Astrocyte (in vitro differentiated cells and primary cell): ENCODE measurements at regions not wholly inside any gene's neighbourhood (a gene's known extent, or its start where the extent isn't known, plus 50 kb on each side); places are given as distances from the start of the nearest gene placed in this dataset.

Source experiments
- DNase-seq: peaks from one replicate; pipeline ENCODE4 v3.0.0-alpha.2; 2010; ENCODE audit warnings: low read depth
- FAIRE-seq: peaks from 2 replicates; lab custom pipeline; 2011; peaks lifted over from hg19 to GRCh38; lab: Jason Lieb, UNC
- H2AFZ ChIP-seq: 2 replicates; pipeline ENCODE4 v1.6.0; 2012; ENCODE audit warnings: low read depth, low read length, inconsistent platforms
- H3K27ac ChIP-seq: 2 replicates; pipeline ENCODE4 v1.5.1; 2011; ENCODE audit warnings: low read depth, low read length, inconsistent platforms
- H3K27me3 ChIP-seq: 2 replicates; pipeline ENCODE4 v1.6.0; 2011; ENCODE audit warnings: low read length, inconsistent platforms; ENCODE audit not compliant: insufficient read depth
- H3K36me3 ChIP-seq: 2 replicates; pipeline ENCODE4 v1.5.1; 2011; ENCODE audit warnings: low read length, inconsistent platforms; ENCODE audit not compliant: insufficient read depth
- H3K4me1 ChIP-seq: 2 replicates; pipeline ENCODE4 v1.5.1; 2011; ENCODE audit warnings: low read length, inconsistent platforms; ENCODE audit not compliant: insufficient read depth
- H3K4me2 ChIP-seq: 2 replicates; pipeline ENCODE4 v1.6.0; 2012; ENCODE audit warnings: low read length, inconsistent platforms
- H3K4me3 ChIP-seq: 2 replicates; pipeline ENCODE4 v1.5.1; 2011; ENCODE audit warnings: low read depth, mild to moderate bottlenecking, low read length, inconsistent platforms; ENCODE audit not compliant: insufficient read depth
- H3K79me2 ChIP-seq: 2 replicates; pipeline ENCODE4 v1.6.0; 2012; ENCODE audit warnings: mild to moderate bottlenecking, low read length, inconsistent platforms; ENCODE audit not compliant: insufficient read depth
- H3K9ac ChIP-seq: 2 replicates; pipeline ENCODE4 v1.6.0; 2012; ENCODE audit warnings: mild to moderate bottlenecking, low read length, inconsistent platforms
- H3K9me3 ChIP-seq: 2 replicates; pipeline ENCODE4 v1.5.1; 2012; ENCODE audit warnings: low read depth, mild to moderate bottlenecking, low read length, inconsistent platforms; ENCODE audit not compliant: insufficient read depth
- H4K20me1 ChIP-seq: 2 replicates; pipeline ENCODE4 v1.6.0; 2012; ENCODE audit warnings: low read length, inconsistent platforms; ENCODE audit not compliant: insufficient read depth
- H3K27ac Mint-ChIP-seq: one replicate; pipeline ENCODE4 v1.8.0; 2021; ENCODE audit warnings: mild to moderate bottlenecking, mixed read lengths; ENCODE audit not compliant: unreplicated experiment
- H3K27me3 Mint-ChIP-seq: one replicate; pipeline ENCODE4 v1.8.0; 2021; ENCODE audit warnings: low read depth, mixed read lengths; ENCODE audit not compliant: unreplicated experiment
- H3K36me3 Mint-ChIP-seq: one replicate; pipeline ENCODE4 v1.8.0; 2021; ENCODE audit warnings: low read depth, mixed read lengths; ENCODE audit not compliant: unreplicated experiment
- H3K4me1 Mint-ChIP-seq: one replicate; pipeline ENCODE4 v1.8.0; 2021; ENCODE audit warnings: low read depth, mixed read lengths; ENCODE audit not compliant: unreplicated experiment
- H3K4me3 Mint-ChIP-seq: one replicate; pipeline ENCODE4 v1.8.0; 2021; ENCODE audit warnings: mild to moderate bottlenecking, moderate library complexity, mixed read lengths; ENCODE audit not compliant: unreplicated experiment
- H3K9me3 Mint-ChIP-seq: one replicate; pipeline ENCODE4 v1.8.0; 2021; ENCODE audit warnings: mild to moderate bottlenecking, mixed read lengths; ENCODE audit not compliant: unreplicated experiment
- EZH2 ChIP-seq: IDR thresholded peaks from 2 replicates; pipeline ENCODE4 v1.6.1; 2012; ENCODE audit warnings: mild to moderate bottlenecking, low read length, inconsistent platforms; ENCODE audit not compliant: insufficient read depth
- TF ChIP-seq, protein P1 (sequence below): IDR thresholded peaks from 2 replicates; pipeline ENCODE4 v1.5.1; 2011; ENCODE audit warnings: low read depth, mild to moderate bottlenecking, inconsistent platforms, low read length, moderate library complexity; ENCODE audit not compliant: insufficient read depth

DNA sequence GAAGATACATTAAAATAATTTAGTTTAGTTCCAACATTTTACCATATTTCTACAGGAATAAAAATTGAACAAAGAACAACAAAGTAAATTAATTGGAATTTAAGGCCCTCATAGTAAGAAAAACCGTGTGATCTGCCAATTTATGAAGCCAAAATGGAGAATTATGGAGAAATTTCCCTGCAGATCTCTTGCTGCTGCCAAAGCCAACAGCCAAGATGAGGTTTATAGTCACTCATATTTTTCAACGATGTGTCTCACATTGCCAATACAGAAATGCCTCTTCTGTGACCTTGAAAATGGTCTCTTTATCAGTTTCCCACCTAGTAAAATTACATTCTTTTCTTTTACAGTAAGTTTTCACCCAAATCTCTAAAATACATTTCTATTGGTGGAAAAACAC lies 317.2 kb upstream of the FIGN start:
- H3K4me1 Mint-ChIP-seq = no peaks in the 10 kb centered on the region
- FAIRE-seq (no peak), DNase-seq (no peak)
- Histone ChIP-seq H3K27me3 (no peaks in the 10 kb centered on the region), H3K9me3 (no peaks in the 10 kb centered on the region), H3K9ac (no peak overlapping the region), H3K36me3 (no peaks in the 10 kb centered on the region), H3K27ac (no peak overlapping the region), H3K4me1 (no peaks in the 10 kb centered on the region), H3K79me2 (no peaks in the 10 kb centered on the region), H2AFZ (no peak overlapping the region), H3K4me2 (no peak overlapping the region), H4K20me1 (no peaks in the 10 kb centered on the region), H3K4me3 (no peak overlapping the region)
- no peak for TF ChIP-seq EZH2
- TF ChIP-seq, protein P1, sequence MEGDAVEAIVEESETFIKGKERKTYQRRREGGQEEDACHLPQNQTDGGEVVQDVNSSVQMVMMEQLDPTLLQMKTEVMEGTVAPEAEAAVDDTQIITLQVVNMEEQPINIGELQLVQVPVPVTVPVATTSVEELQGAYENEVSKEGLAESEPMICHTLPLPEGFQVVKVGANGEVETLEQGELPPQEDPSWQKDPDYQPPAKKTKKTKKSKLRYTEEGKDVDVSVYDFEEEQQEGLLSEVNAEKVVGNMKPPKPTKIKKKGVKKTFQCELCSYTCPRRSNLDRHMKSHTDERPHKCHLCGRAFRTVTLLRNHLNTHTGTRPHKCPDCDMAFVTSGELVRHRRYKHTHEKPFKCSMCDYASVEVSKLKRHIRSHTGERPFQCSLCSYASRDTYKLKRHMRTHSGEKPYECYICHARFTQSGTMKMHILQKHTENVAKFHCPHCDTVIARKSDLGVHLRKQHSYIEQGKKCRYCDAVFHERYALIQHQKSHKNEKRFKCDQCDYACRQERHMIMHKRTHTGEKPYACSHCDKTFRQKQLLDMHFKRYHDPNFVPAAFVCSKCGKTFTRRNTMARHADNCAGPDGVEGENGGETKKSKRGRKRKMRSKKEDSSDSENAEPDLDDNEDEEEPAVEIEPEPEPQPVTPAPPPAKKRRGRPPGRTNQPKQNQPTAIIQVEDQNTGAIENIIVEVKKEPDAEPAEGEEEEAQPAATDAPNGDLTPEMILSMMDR = no peak
- no peak overlapping the region for H3K4me3 Mint-ChIP-seq
- H3K27ac Mint-ChIP-seq = no peak overlapping the region
- H3K9me3 Mint-ChIP-seq = no peaks in the 10 kb centered on the region
- no peaks in the 10 kb centered on the region for H3K27me3 Mint-ChIP-seq
- no peaks in the 10 kb centered on the region for H3K36me3 Mint-ChIP-seq

DNA sequence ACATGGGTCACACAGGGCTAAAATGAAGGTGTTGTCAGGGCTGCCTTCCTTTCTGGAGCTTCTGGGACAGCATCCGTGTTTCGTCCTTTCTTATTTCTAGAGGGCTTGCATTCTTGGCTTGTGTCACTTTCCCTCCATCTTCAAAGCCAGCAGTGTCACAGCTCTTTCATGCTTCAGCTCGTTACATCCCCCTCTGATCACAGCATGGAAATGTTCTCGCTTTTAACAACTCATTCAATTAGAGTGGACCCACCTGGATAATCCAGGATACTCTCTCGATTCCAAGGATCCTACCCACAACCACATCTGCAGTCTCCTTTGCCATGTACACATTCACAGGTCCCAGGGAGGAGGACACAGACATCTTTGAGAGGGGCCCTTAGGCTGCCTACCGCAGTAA lies 316.2 kb upstream of the FIGN start:
- Histone ChIP-seq H3K4me2 (no peak overlapping the region), H3K9me3 (no peaks in the 10 kb centered on the region), H3K27ac (no peak overlapping the region), H3K36me3 (no peaks in the 10 kb centered on the region), H3K27me3 (no peaks in the 10 kb centered on the region), H4K20me1 (no peaks in the 10 kb centered on the region), H3K79me2 (no peaks in the 10 kb centered on the region), H3K9ac (no peak overlapping the region), H3K4me1 (no peaks in the 10 kb centered on the region), H2AFZ (no peak overlapping the region), H3K4me3 (no peak overlapping the region)
- Mint-ChIP-seq H3K4me1 (no peaks in the 10 kb centered on the region), H3K9me3 (no peaks in the 10 kb centered on the region), H3K36me3 (no peaks in the 10 kb centered on the region), H3K27ac (no peak overlapping the region), H3K27me3 (no peaks in the 10 kb centered on the region), H3K4me3 (no peak overlapping the region)
- TF ChIP-seq EZH2 = no peak
- TF ChIP-seq, protein P1 = no peak
- FAIRE-seq (no peak), DNase-seq (no peak)

DNA sequence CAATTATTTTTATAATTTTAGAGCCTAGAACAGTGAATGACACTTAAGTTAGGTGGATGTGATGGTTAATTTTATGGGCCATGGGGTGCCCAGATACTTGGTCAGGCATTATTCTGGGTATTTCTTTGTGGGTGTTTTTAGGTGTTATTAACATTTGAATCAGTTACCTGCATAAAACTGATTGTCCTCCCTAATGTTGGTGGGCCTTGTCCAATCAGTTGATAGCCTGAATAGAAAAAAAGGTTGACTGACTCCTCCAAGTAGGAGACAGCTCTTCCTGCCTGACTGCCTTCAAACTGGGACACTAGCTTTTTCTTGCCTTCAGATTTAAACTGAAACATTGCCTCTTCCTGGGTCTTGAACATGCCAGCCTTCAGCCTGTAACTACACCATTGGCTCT lies 312.9 kb upstream of the FIGN start:
- H3K9ac ChIP-seq = no peak overlapping the region
- no peaks in the 10 kb centered on the region for H3K9me3 ChIP-seq
- no peak overlapping the region for H2AFZ ChIP-seq
- Mint-ChIP-seq H3K4me1 (no peaks in the 10 kb centered on the region), H3K9me3 (no peaks in the 10 kb centered on the region), H3K36me3 (no peaks in the 10 kb centered on the region), H3K27ac (no peak overlapping the region), H3K4me3 (no peak overlapping the region), H3K27me3 (no peaks in the 10 kb centered on the region)
- FAIRE-seq = no peak
- no peaks in the 10 kb centered on the region for H4K20me1 ChIP-seq
- H3K36me3 ChIP-seq = no peaks in the 10 kb centered on the region
- no peaks in the 10 kb centered on the region for H3K4me1 ChIP-seq
- no peak for DNase-seq
- no peak for TF ChIP-seq EZH2
- TF ChIP-seq, protein P1 = no peak
- no peaks in the 10 kb centered on the region for H3K27me3 ChIP-seq
- no peak overlapping the region for H3K4me2 ChIP-seq
- H3K79me2 ChIP-seq = no peaks in the 10 kb centered on the region
- H3K4me3 ChIP-seq = no peak overlapping the region
- no peak overlapping the region for H3K27ac ChIP-seq
